SK-N-SH (cell line): ENCODE measurements at regions not wholly inside any gene's neighbourhood (a gene's known extent, or its start where the extent isn't known, plus 50 kb on each side); places are given as distances from the start of the nearest gene placed in this dataset.

ENCODE experiments used
- CTCF ChIA-PET: fragments of 300-600, 350-600 bp; formaldehyde crosslinking; extraction: SDS; loops from one replicate; lab custom pipeline; 2021; lab: Yijun Ruan, JAX
- POLR2A ChIA-PET: fragments of 350-600 bp; sonication (Branson Sonifier 250); formaldehyde crosslinking; extraction: SDS; loops from one replicate; lab custom pipeline; 2020; ENCODE audit warnings: antibody characterized with exemption, inconsistent platforms; lab: Yijun Ruan, JAX
- DNase-seq: peaks from one replicate; pipeline ENCODE4 v3.0.0; 2012
- H2AFZ ChIP-seq: fragments of 200-600 bp; sonication (generic); 2 replicates; pipeline ENCODE4 v1.8.1; 2016; ENCODE audit warnings: antibody characterized with exemption, mild to moderate bottlenecking, low read depth
- H3F3A ChIP-seq: fragments of 200-600 bp; sonication (generic); replicated peaks from 2 replicates; pipeline ENCODE3; 2016; ENCODE audit warnings: antibody characterized with exemption, mild to moderate bottlenecking; ENCODE audit not compliant: insufficient read depth
- H3K27ac ChIP-seq, 2 experiments: fragments of 200-500 bp in 1 of 2; fragments of 200-600 bp in 1 of 2; sonication (Bioruptor generic) in 1 of 2; sonication (generic), shearing (Covaris generic) in 1 of 2; 2 replicates each; pipeline versions ENCODE4 v1.5.1 to v1.6.1; 2014 to 2016; ENCODE audit warnings: low read depth in 2 of 2, inconsistent platforms in 1 of 2, low read length in 1 of 2, mild to moderate bottlenecking in 1 of 2, mixed read lengths in 1 of 2
- H3K27me3 ChIP-seq: fragments of 200-600 bp; sonication (generic), shearing (Covaris generic); 2 replicates; pipeline ENCODE4 v1.6.1; 2016; ENCODE audit warnings: mixed run types; ENCODE audit not compliant: insufficient read depth
- H3K36me3 ChIP-seq, 2 experiments: fragments of 200-500 bp in 1 of 2; fragments of 200-600 bp in 1 of 2; sonication (Bioruptor generic) in 1 of 2; sonication (generic) in 1 of 2; replicated peaks in 1 of 2; 2 replicates each; pipeline versions ENCODE3 to v1.5.1; 2014 to 2016; ENCODE audit warnings: low read length in 1 of 2, mild to moderate bottlenecking in 1 of 2; ENCODE audit not compliant: insufficient read depth in 2 of 2, control insufficient read depth in 1 of 2
- H3K4me1 ChIP-seq, 2 experiments: fragments of 200-500 bp in 1 of 2; fragments of 200-600 bp in 1 of 2; sonication (Bioruptor generic) in 1 of 2; sonication (generic), shearing (Covaris generic) in 1 of 2; 2 replicates each; pipeline versions ENCODE4 v1.5.1 to v1.6.1; 2014 to 2016; ENCODE audit warnings: low read depth in 1 of 2, low read length in 1 of 2, mixed run types in 1 of 2; ENCODE audit not compliant: insufficient read depth in 2 of 2, control insufficient read depth in 1 of 2
- H3K4me2 ChIP-seq: fragments of 200-600 bp; sonication (generic), shearing (Covaris generic); 2 replicates; pipeline ENCODE4 v1.6.1; 2017; ENCODE audit warnings: mixed run types
- H3K4me3 ChIP-seq, 2 experiments: fragments of 200-500 bp in 1 of 2; fragments of 200-600 bp in 1 of 2; sonication (Bioruptor generic) in 1 of 2; sonication (generic), shearing (Covaris generic) in 1 of 2; 2 replicates each; pipeline versions ENCODE4 v1.5.1 to v1.8.1; 2014 to 2016; ENCODE audit warnings: low read depth in 2 of 2, inconsistent platforms in 1 of 2, low read length in 1 of 2, mild to moderate bottlenecking in 1 of 2, mixed read lengths in 1 of 2, moderate library complexity in 1 of 2
- H3K79me2 ChIP-seq: fragments of 200-600 bp; sonication (generic); 2 replicates; pipeline ENCODE4 v1.8.1; 2017; ENCODE audit warnings: mild to moderate bottlenecking; ENCODE audit not compliant: insufficient read depth
- H3K9ac ChIP-seq: fragments of 200-600 bp; sonication (generic); 2 replicates; pipeline ENCODE4 v1.6.1; 2017; ENCODE audit warnings: mixed run types
- H3K9me2 ChIP-seq: fragments of 200-600 bp; sonication (generic); 2 replicates; pipeline ENCODE4 v1.6.1; 2017; ENCODE audit warnings: mixed run types
- H3K9me3 ChIP-seq: fragments of 200-600 bp; sonication (generic); 2 replicates; pipeline ENCODE4 v1.6.1; 2017; ENCODE audit warnings: mixed run types, mild to moderate bottlenecking, moderate library complexity
- H4K20me1 ChIP-seq: fragments of 200-600 bp; sonication (generic); 2 replicates; pipeline ENCODE4 v1.6.1; 2017; ENCODE audit warnings: mild to moderate bottlenecking, mixed run types; ENCODE audit not compliant: insufficient read depth
- CHD2 ChIP-seq: fragments of 150-350 bp; IDR thresholded peaks from 2 replicates; pipeline ENCODE4 v1.6.1; 2018; ENCODE audit warnings: low read length; ENCODE audit not compliant: partially characterized antibody
- CTCF ChIP-seq: fragments of 200-600 bp; sonication (generic); IDR thresholded peaks from 2 replicates; pipeline ENCODE4 v1.6.1; 2017; ENCODE audit warnings: antibody characterized with exemption, mild to moderate bottlenecking, moderate library complexity
- ELF1 ChIP-seq: IDR thresholded peaks from 2 replicates; pipeline ENCODE4 v1.4.0; 2012
- FOSL2 ChIP-seq: IDR thresholded peaks from 2 replicates; pipeline ENCODE4 v1.4.0; 2012; ENCODE audit warnings: low read depth, mild to moderate bottlenecking, moderate library complexity, borderline replicate concordance
- FOXM1 ChIP-seq: IDR thresholded peaks from 2 replicates; pipeline ENCODE4 v1.4.0; 2012; ENCODE audit warnings: low read depth, mild to moderate bottlenecking
- IRF3 ChIP-seq: fragments of 150-350 bp; IDR thresholded peaks from 2 replicates; pipeline ENCODE4 v1.6.1; 2016; ENCODE audit warnings: mild to moderate bottlenecking, low read depth, low read length
- JUND ChIP-seq: IDR thresholded peaks from 2 replicates; pipeline ENCODE4 v1.4.0; 2012
- MAX ChIP-seq: IDR thresholded peaks from 2 replicates; pipeline ENCODE4 v1.4.0; 2012; ENCODE audit warnings: low read depth
- NRF1 ChIP-seq: IDR thresholded peaks from 2 replicates; pipeline ENCODE4 v1.6.1; 2012; ENCODE audit warnings: low read depth, mild to moderate bottlenecking, low read length
- PBX3 ChIP-seq: IDR thresholded peaks from 2 replicates; pipeline ENCODE4; 2012
- POLR2AphosphoS5 ChIP-seq: IDR thresholded peaks from 2 replicates; pipeline ENCODE4 v1.6.1; 2012; ENCODE audit warnings: low read depth, low read length
- RAD21 ChIP-seq: IDR thresholded peaks from 2 replicates; pipeline ENCODE4 v1.6.1; 2012; ENCODE audit warnings: mild to moderate bottlenecking, low read length
- RXRA ChIP-seq: IDR thresholded peaks from 2 replicates; pipeline ENCODE4 v1.4.0; 2012; ENCODE audit warnings: low read depth, mild to moderate bottlenecking, borderline replicate concordance
- SIN3A ChIP-seq: IDR thresholded peaks from 2 replicates; pipeline ENCODE4 v1.6.1; 2012; ENCODE audit warnings: low read depth, mild to moderate bottlenecking, low read length, moderate library complexity, borderline replicate concordance
- USF2 ChIP-seq: fragments of 150-350 bp; IDR thresholded peaks from 2 replicates; pipeline ENCODE4 v1.6.1; 2017; ENCODE audit warnings: antibody characterized with exemption, low read length, low read depth, borderline replicate concordance
- YY1 ChIP-seq: IDR thresholded peaks from 2 replicates; pipeline ENCODE4 v1.4.0; 2012; ENCODE audit warnings: low read depth, mild to moderate bottlenecking
- ZBTB33 ChIP-seq: IDR thresholded peaks from 2 replicates; pipeline ENCODE4 v1.4.0; 2012; ENCODE audit warnings: low read depth, borderline replicate concordance
- WGBS: methylation state at CpG from one replicate; pipeline ENCODE4 v1.1.6; 2017; ENCODE audit warnings: low lambda C conversion rate; 5-methylcytosine and 5-hydroxymethylcytosine counted together

- ChIA-PET CTCF (no interaction called here), POLR2A (no interaction called here)
- H3K79me2 ChIP-seq, result no peaks in the 10 kb centered on the region
- H3K4me2 ChIP-seq, result no peak overlapping the region
- no peak overlapping the region for H3K4me3 ChIP-seq
- DNase-seq, result no peak
- H3F3A ChIP-seq, result no peaks in the 10 kb centered on the region
- no peaks in the 10 kb centered on the region for H3K27me3 ChIP-seq
- H3K36me3 ChIP-seq, result no peaks in the 10 kb centered on the region
- TF ChIP-seq FOXM1, result no peak
- no peak for TF ChIP-seq YY1
- TF ChIP-seq RXRA, result no peak
- no peak for TF ChIP-seq SIN3A
- TF ChIP-seq PBX3, result no peak
- TF ChIP-seq IRF3, result no peak
- no peak for TF ChIP-seq CTCF
- no peak for TF ChIP-seq MAX
- no peak for TF ChIP-seq RAD21
- TF ChIP-seq CHD2, result no peak
- TF ChIP-seq USF2, result no peak
- TF ChIP-seq NRF1, result no peak
- no peak for TF ChIP-seq ZBTB33
- no peak for TF ChIP-seq ELF1
- no peak for TF ChIP-seq JUND
- TF ChIP-seq POLR2AphosphoS5, result no peak
- TF ChIP-seq FOSL2, result no peak
- H3K27ac ChIP-seq, result no peak overlapping the region
- H4K20me1 ChIP-seq, result no peaks in the 10 kb centered on the region
- H2AFZ ChIP-seq, result no peak overlapping the region
- no peaks in the 10 kb centered on the region for H3K9me2 ChIP-seq
- H3K9ac ChIP-seq, result no peak overlapping the region
- no peaks in the 10 kb centered on the region for H3K9me3 ChIP-seq
- 20% methylated on average over 4 of the region's 4 CpGs for WGBS
- no peaks in the 10 kb centered on the region for H3K4me1 ChIP-seq
Observed at GRCh38 chr10:130459011-130459410, 322.8 kb downstream of the GLRX3 start.
